CD14-positive monocyte (primary cell): ENCODE measurements at regions not wholly inside any gene's neighbourhood (a gene's known extent, or its start where the extent isn't known, plus 50 kb on each side); places are given as distances from the start of the nearest gene placed in this dataset.

ENCODE experiments used
- DNase-seq, 3 donors: peaks; one replicate each; pipeline ENCODE4 v3.0.0-alpha.2; 2011 to 2022
- H2AFZ ChIP-seq: 2 replicates; pipeline ENCODE4 v1.6.0; 2012; ENCODE audit warnings: mild to moderate bottlenecking, low read depth, low read length, inconsistent platforms; ENCODE audit not compliant: insufficient read depth, poor library complexity, severe bottlenecking
- H3K27ac ChIP-seq, 2 donors: 1 replicate in 1 of 2; 2 replicates in 1 of 2; pipeline ENCODE4 v1.5.1; 2012 to 2013; ENCODE audit warnings: low read length in 2 of 2, control low read depth in 1 of 2, inconsistent platforms in 1 of 2, low read depth in 1 of 2, mild to moderate bottlenecking in 1 of 2
- H3K27me3 ChIP-seq, 2 donors: one replicate each; pipeline versions ENCODE4 v1.6.0 to v1.6.1; 2011 to 2013; ENCODE audit warnings: low read length in 2 of 2; ENCODE audit not compliant: control insufficient read depth in 2 of 2, insufficient read depth in 2 of 2
- H3K36me3 ChIP-seq, 2 donors: replicated peaks in 1 of 2; 1 replicate in 1 of 2; 2 replicates in 1 of 2; pipeline versions ENCODE4 v1.5.1 to v1.6.1; 2012 to 2013; ENCODE audit warnings: low read length in 2 of 2, control low read depth in 1 of 2, inconsistent platforms in 1 of 2, mild to moderate bottlenecking in 1 of 2; ENCODE audit not compliant: insufficient read depth in 2 of 2, control insufficient read depth in 1 of 2
- H3K4me1 ChIP-seq, 2 donors: 1 replicate in 1 of 2; 2 replicates in 1 of 2; pipeline versions ENCODE4 v1.5.1 to v1.6.1; 2012 to 2013; ENCODE audit warnings: low read length in 2 of 2, control low read depth in 1 of 2, inconsistent platforms in 1 of 2, mild to moderate bottlenecking in 1 of 2, moderate library complexity in 1 of 2; ENCODE audit not compliant: insufficient read depth in 2 of 2, control insufficient read depth in 1 of 2
- H3K4me2 ChIP-seq: replicated peaks from 2 replicates; pipeline ENCODE3; 2012; ENCODE audit warnings: low read length, moderate library complexity, mild to moderate bottlenecking; ENCODE audit not compliant: poor library complexity, severe bottlenecking; ENCODE audit errors: extremely low read depth
- H3K4me3 ChIP-seq, 3 experiments: fragments of 200-600 bp in 1 of 3; sonication (generic) in 1 of 3; replicated peaks in 1 of 3; 1 replicate in 2 of 3; 2 replicates in 1 of 3; pipeline ENCODE4 v1.5.1; 2011 to 2013; ENCODE audit warnings: low read length in 3 of 3, mild to moderate bottlenecking in 3 of 3, control low read depth in 2 of 3, low read depth in 2 of 3, inconsistent platforms in 1 of 3, moderate library complexity in 1 of 3
- H3K79me2 ChIP-seq: 2 replicates; pipeline ENCODE4 v1.6.0; 2012; ENCODE audit warnings: mild to moderate bottlenecking, control low read depth, inconsistent platforms, low read length, moderate library complexity; ENCODE audit not compliant: insufficient read depth
- H3K9ac ChIP-seq: 2 replicates; pipeline ENCODE4 v1.6.0; 2017; ENCODE audit warnings: low read length, mild to moderate bottlenecking; ENCODE audit not compliant: insufficient read depth, poor library complexity, severe bottlenecking
- H3K9me3 ChIP-seq, 2 donors: replicated peaks in 1 of 2; 1 replicate in 1 of 2; 2 replicates in 1 of 2; pipeline versions ENCODE4 v1.5.1 to v1.6.1; 2012 to 2013; ENCODE audit warnings: low read length in 2 of 2, control low read depth in 1 of 2; ENCODE audit not compliant: control insufficient read depth in 1 of 2, insufficient read depth in 1 of 2
- H4K20me1 ChIP-seq: 2 replicates; pipeline ENCODE4 v1.6.0; 2012; ENCODE audit warnings: mild to moderate bottlenecking, low read length, control low read depth, moderate library complexity; ENCODE audit not compliant: insufficient read depth
- H3K27ac Mint-ChIP-seq, 7 donors: one replicate each; pipeline ENCODE4 v1.8.0; 2020; ENCODE audit warnings: mild to moderate bottlenecking in 7 of 7, mixed read lengths in 7 of 7, moderate library complexity in 6 of 7, inconsistent platforms in 2 of 7
- H3K27me3 Mint-ChIP-seq, 3 donors: one replicate each; pipeline ENCODE4 v1.8.0; 2021 to 2022; ENCODE audit warnings: low read depth in 3 of 3, mild to moderate bottlenecking in 3 of 3, mixed read lengths in 3 of 3, moderate library complexity in 3 of 3, inconsistent platforms in 1 of 3
- H3K36me3 Mint-ChIP-seq, 2 donors: one replicate each; pipeline ENCODE4 v1.8.0; 2020; ENCODE audit warnings: mixed read lengths in 2 of 2, inconsistent platforms in 1 of 2, mild to moderate bottlenecking in 1 of 2
- H3K4me1 Mint-ChIP-seq: one replicate; pipeline ENCODE4 v1.8.0; 2020; ENCODE audit warnings: mild to moderate bottlenecking, mixed read lengths
- H3K4me3 Mint-ChIP-seq, 2 donors: one replicate each; pipeline ENCODE4 v1.8.0; 2020; ENCODE audit warnings: mild to moderate bottlenecking in 2 of 2, mixed read lengths in 2 of 2, moderate library complexity in 1 of 2
- H3K9me3 Mint-ChIP-seq, 7 donors: one replicate each; pipeline ENCODE4 v1.8.0; 2020 to 2022; ENCODE audit warnings: mixed read lengths in 7 of 7, mild to moderate bottlenecking in 6 of 7, moderate library complexity in 6 of 7, inconsistent platforms in 2 of 7
- WGBS: methylation state at CpG from one replicate; pipeline ENCODE4 v1.1.5; 2013; ENCODE audit warnings: missing lambda C conversion rate; ENCODE audit not compliant: insufficient coverage; 5-methylcytosine and 5-hydroxymethylcytosine counted together
- intact Hi-C, 2 donors: fragments of 100-400 bp; cut with micrococcal nuclease; formaldehyde crosslinking; loops; one replicate each; pipeline versions ENCODE4 v1.15.0 to v1.15.1; 2023
- TF ChIP-seq, protein P1 (sequence below): fragments of 200-600 bp; IDR thresholded peaks from one replicate; pipeline ENCODE4 v1.8.0; 2022; ENCODE audit warnings: antibody characterized with exemption, mild to moderate bottlenecking

DNA sequence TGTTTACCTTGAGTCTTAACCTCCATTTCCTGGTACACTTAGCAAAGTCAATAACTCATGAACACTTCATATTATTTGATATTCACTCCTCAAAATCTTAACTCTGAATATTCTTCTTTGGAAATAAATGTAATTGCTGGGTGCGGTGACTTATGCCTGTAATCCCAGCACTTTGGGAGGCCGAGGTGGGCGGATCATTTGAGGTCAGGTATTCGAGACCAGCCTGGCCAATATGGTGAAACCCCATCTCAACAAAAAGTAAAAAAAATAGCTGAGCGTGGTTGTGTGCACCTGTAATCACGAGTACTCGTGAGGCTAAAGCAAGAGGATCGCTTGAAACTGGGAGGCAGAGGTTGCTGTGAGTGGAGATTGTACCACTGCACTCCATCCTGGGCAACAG lies 201.3 kb upstream of the DSEL start:
- TF ChIP-seq, protein P1, sequence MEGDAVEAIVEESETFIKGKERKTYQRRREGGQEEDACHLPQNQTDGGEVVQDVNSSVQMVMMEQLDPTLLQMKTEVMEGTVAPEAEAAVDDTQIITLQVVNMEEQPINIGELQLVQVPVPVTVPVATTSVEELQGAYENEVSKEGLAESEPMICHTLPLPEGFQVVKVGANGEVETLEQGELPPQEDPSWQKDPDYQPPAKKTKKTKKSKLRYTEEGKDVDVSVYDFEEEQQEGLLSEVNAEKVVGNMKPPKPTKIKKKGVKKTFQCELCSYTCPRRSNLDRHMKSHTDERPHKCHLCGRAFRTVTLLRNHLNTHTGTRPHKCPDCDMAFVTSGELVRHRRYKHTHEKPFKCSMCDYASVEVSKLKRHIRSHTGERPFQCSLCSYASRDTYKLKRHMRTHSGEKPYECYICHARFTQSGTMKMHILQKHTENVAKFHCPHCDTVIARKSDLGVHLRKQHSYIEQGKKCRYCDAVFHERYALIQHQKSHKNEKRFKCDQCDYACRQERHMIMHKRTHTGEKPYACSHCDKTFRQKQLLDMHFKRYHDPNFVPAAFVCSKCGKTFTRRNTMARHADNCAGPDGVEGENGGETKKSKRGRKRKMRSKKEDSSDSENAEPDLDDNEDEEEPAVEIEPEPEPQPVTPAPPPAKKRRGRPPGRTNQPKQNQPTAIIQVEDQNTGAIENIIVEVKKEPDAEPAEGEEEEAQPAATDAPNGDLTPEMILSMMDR = no peak
- H4K20me1 ChIP-seq = no peaks in the 10 kb centered on the region
- Mint-ChIP-seq H3K27ac (no peak overlapping the region), H3K27me3 (no peaks in the 10 kb centered on the region), H3K4me1 (no peaks in the 10 kb centered on the region), H3K36me3 (no peaks in the 10 kb centered on the region), H3K4me3 (no peak overlapping the region), H3K9me3 (no peaks in the 10 kb centered on the region)
- no peak for DNase-seq
- no CpG with 5 or more reads among the region's 8 CpGs for WGBS
- H3K36me3 ChIP-seq = no peaks in the 10 kb centered on the region
- no peak overlapping the region for H3K9ac ChIP-seq
- no peak overlapping the region for H2AFZ ChIP-seq
- no peaks in the 10 kb centered on the region for H3K79me2 ChIP-seq
- H3K9me3 ChIP-seq = peaks cover 0 to 4% of the 10 kb centered on the region in 2 donors
- no peak overlapping the region for H3K4me3 ChIP-seq
- no peaks in the 10 kb centered on the region for H3K4me1 ChIP-seq
- H3K4me2 ChIP-seq = no peak overlapping the region
- no peak overlapping the region for H3K27ac ChIP-seq
- no peaks in the 10 kb centered on the region for H3K27me3 ChIP-seq
- intact Hi-C loops = no loop called here

GRCh38 chr18:67715567-67715966 lies 199.0 kb upstream of the DSEL start:
- H3K27me3 Mint-ChIP-seq = no peaks in the 10 kb centered on the region
- no peaks in the 10 kb centered on the region for H3K27me3 ChIP-seq
- intact Hi-C loops = no loop called here
- H3K4me1 ChIP-seq = no peaks in the 10 kb centered on the region
- H3K4me3 Mint-ChIP-seq = no peak overlapping the region
- no peak overlapping the region for H3K4me2 ChIP-seq
- WGBS = no CpG with 5 or more reads among the region's 2 CpGs
- TF ChIP-seq, protein P1 = no peak
- no peaks in the 10 kb centered on the region for H3K36me3 Mint-ChIP-seq
- no peaks in the 10 kb centered on the region for H3K9me3 Mint-ChIP-seq
- H3K27ac ChIP-seq = no peak overlapping the region
- no peaks in the 10 kb centered on the region for H3K9me3 ChIP-seq
- no peak overlapping the region for H3K4me3 ChIP-seq
- H4K20me1 ChIP-seq = no peaks in the 10 kb centered on the region
- no peak overlapping the region for H3K9ac ChIP-seq
- no peaks in the 10 kb centered on the region for H3K4me1 Mint-ChIP-seq
- no peak overlapping the region for H2AFZ ChIP-seq
- no peak overlapping the region for H3K27ac Mint-ChIP-seq
- H3K79me2 ChIP-seq = no peaks in the 10 kb centered on the region
- no peaks in the 10 kb centered on the region for H3K36me3 ChIP-seq
- no peak for DNase-seq
